Breast epithelium (tissue), 4 donors: ENCODE measurements at regions not wholly inside any gene's neighbourhood (a gene's known extent, or its start where the extent isn't known, plus 50 kb on each side); places are given as distances from the start of the nearest gene placed in this dataset.

ENCODE experiments used
- DNase-seq, 2 donors: peaks; one replicate each; pipeline ENCODE4 v3.0.0-alpha.2; 2019; ENCODE audit warnings: low spot score in 2 of 2
- H3K27ac ChIP-seq, 2 donors: fragments of 200-600 bp; sonication (generic) in 1 of 2; one replicate each; pipeline ENCODE4 v1.5.1; 2016 to 2019; ENCODE audit warnings: mild to moderate bottlenecking in 1 of 2
- H3K27me3 ChIP-seq, 2 donors: fragments of 200-600 bp; sonication (generic) in 1 of 2; one replicate each; pipeline versions ENCODE4 v1.5.1 to v1.6.0; 2017 to 2019; ENCODE audit warnings: control low read depth in 1 of 2, mild to moderate bottlenecking in 1 of 2
- H3K36me3 ChIP-seq: fragments of 200-600 bp; one replicate; pipeline ENCODE4 v1.5.1; 2019
- H3K4me1 ChIP-seq, 2 donors: fragments of 200-600 bp; sonication (generic); one replicate each; pipeline ENCODE4 v1.5.1; 2016 to 2019; ENCODE audit warnings: control low read depth in 1 of 2
- H3K4me3 ChIP-seq, 3 donors: fragments of 200-600 bp; sonication (generic); 1 replicate in 2 of 3; 2 replicates in 1 of 3; pipeline ENCODE4 v1.5.1; 2016 to 2019; ENCODE audit warnings: mild to moderate bottlenecking in 3 of 3, moderate library complexity in 2 of 3
- H3K9me3 ChIP-seq, 2 donors: fragments of 200-600 bp; sonication (generic) in 1 of 2; one replicate each; pipeline ENCODE4 v1.5.1; 2016 to 2019; ENCODE audit warnings: control low read depth in 1 of 2
- POLR2A ChIP-seq: fragments of 450-650 bp; IDR thresholded peaks from one replicate; pipeline ENCODE4 v1.6.1; 2016; ENCODE audit warnings: antibody characterized with exemption, mild to moderate bottlenecking, moderate library complexity
- POLR2AphosphoS5 ChIP-seq, 3 donors: sonication (generic); formaldehyde crosslinking; IDR thresholded peaks; one replicate each; pipeline ENCODE4 v1.6.1; 2017; ENCODE audit warnings: antibody characterized with exemption in 3 of 3
- intact Hi-C: fragments of 100-400 bp; cut with DNase I; formaldehyde crosslinking; loops from one replicate; pipeline ENCODE4 v1.15.1; 2023; ENCODE audit warnings: low total_unique reads
- TF ChIP-seq, protein P1 (sequence below), 3 donors: fragments of 450-650 bp; IDR thresholded peaks; one replicate each; pipeline ENCODE4 v1.5.1; 2016 to 2017; ENCODE audit warnings: antibody characterized with exemption in 3 of 3, mild to moderate bottlenecking in 3 of 3, moderate library complexity in 3 of 3

DNA sequence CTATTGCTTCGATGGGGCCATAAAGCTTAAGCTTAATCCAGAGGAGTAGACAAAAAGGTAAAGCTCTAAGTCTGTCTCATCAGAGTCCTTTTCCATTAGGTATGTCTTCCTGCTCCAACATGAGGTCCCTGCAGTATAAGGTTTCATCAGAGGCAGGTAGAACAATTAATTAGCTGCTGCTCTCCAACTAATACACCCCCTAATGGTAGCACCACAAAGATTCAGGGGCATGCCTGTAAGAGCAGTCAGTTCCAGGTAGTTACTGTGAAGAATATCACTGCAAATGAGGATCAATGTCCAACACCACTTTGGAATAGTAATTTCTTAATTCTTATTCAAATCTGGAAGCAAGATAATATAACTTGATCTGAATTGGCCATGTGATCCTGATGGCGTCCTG, 160.3 kb upstream of the ESRRG start:
- TF ChIP-seq, protein P1, sequence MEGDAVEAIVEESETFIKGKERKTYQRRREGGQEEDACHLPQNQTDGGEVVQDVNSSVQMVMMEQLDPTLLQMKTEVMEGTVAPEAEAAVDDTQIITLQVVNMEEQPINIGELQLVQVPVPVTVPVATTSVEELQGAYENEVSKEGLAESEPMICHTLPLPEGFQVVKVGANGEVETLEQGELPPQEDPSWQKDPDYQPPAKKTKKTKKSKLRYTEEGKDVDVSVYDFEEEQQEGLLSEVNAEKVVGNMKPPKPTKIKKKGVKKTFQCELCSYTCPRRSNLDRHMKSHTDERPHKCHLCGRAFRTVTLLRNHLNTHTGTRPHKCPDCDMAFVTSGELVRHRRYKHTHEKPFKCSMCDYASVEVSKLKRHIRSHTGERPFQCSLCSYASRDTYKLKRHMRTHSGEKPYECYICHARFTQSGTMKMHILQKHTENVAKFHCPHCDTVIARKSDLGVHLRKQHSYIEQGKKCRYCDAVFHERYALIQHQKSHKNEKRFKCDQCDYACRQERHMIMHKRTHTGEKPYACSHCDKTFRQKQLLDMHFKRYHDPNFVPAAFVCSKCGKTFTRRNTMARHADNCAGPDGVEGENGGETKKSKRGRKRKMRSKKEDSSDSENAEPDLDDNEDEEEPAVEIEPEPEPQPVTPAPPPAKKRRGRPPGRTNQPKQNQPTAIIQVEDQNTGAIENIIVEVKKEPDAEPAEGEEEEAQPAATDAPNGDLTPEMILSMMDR (IDR thresholded peaks at IDR 0.05): no peak
- TF ChIP-seq POLR2A (no peak), POLR2AphosphoS5 (IDR thresholded peaks at IDR 0.05) (no peak)
- Histone ChIP-seq H3K9me3 (no peaks in the 10 kb centered on the region), H3K27ac (no peak overlapping the region), H3K36me3 (no peaks in the 10 kb centered on the region), H3K27me3 (no peaks in the 10 kb centered on the region), H3K4me1 (no peaks in the 10 kb centered on the region), H3K4me3 (no peak overlapping the region)
- no peak for DNase-seq
- intact Hi-C loops: no loop called here

DNA sequence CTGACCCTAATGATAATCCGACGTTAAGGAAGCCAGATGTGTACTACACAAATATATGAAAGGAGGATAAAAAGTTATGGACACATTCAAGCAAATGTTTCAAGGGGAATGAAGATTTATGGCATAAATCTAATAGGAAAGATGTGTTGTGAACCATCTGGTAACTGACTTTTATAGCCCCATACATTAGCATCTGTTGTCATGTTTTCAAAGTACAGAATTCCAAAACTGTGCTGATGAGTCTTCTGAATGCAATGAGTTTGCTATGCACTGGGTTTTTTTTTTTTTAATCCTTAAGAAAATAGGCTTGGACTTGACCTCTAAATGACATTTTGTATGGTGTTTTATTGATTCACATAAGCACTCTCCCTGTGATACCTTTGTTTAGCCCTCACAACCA, 158.5 kb upstream of the ESRRG start:
- Histone ChIP-seq H3K36me3 (no peaks in the 10 kb centered on the region), H3K4me1 (no peaks in the 10 kb centered on the region), H3K27me3 (no peaks in the 10 kb centered on the region), H3K27ac (no peak overlapping the region), H3K9me3 (no peaks in the 10 kb centered on the region), H3K4me3 (no peak overlapping the region)
- intact Hi-C loops: no loop called here
- DNase-seq: no peak
- TF ChIP-seq POLR2A (no peak), POLR2AphosphoS5 (IDR thresholded peaks at IDR 0.05) (no peak)
- TF ChIP-seq, protein P1 (IDR thresholded peaks at IDR 0.05): no peak

DNA sequence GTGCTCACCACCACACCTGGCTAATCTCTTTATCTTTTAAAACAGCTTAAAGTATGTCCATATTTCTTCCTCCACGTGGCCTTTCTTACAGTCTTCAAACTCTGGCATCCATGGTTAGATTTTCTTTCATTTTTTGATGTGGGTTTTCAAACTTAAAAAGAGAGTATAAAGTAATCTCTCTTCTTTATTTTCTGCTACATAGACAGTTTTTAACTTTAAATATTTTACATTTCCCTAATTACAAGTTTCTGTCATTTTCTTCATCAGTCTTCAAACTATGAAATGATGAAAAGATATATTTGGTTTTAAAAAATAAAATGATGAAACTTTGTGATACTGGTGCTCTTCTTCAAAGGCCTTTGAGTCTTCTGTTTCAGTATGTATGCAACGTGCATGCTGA, 143.5 kb upstream of the ESRRG start:
- Histone ChIP-seq H3K4me3 (no peak overlapping the region), H3K27me3 (no peaks in the 10 kb centered on the region), H3K27ac (no peak overlapping the region), H3K4me1 (no peaks in the 10 kb centered on the region), H3K9me3 (no peaks in the 10 kb centered on the region), H3K36me3 (no peaks in the 10 kb centered on the region)
- no peak for TF ChIP-seq POLR2AphosphoS5 (IDR thresholded peaks at IDR 0.05)
- TF ChIP-seq POLR2A: no peak
- TF ChIP-seq, protein P1 (IDR thresholded peaks at IDR 0.05): no peak
- intact Hi-C loops: no loop called here
- no peak for DNase-seq

DNA sequence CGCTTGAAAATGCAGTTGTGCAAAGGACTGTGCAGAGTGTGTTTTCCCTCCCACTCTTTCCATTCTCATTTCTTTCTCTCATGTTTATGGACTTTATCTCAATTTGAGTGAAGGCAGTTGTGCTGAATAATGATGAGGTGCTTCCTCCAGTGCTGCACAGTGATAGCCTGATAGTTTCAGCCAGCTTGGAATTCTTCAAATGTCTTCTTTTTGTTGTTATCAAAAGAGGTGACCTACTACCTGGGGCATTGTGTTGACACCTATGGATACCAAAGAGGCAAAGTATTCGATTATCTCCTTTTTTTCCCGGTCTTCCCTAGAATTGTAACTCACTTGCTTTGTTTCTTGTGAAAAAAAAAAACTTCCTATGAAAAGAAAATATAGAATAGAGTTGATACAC, 132.6 kb upstream of the ESRRG start:
- Histone ChIP-seq H3K27me3 (no peaks in the 10 kb centered on the region), H3K9me3 (no peaks in the 10 kb centered on the region), H3K27ac (no peak overlapping the region), H3K4me3 (no peak overlapping the region), H3K4me1 (no peaks in the 10 kb centered on the region), H3K36me3 (no peaks in the 10 kb centered on the region)
- intact Hi-C loops: no loop called here
- TF ChIP-seq, protein P1 (IDR thresholded peaks at IDR 0.05): no peak
- TF ChIP-seq POLR2AphosphoS5 (IDR thresholded peaks at IDR 0.05) (no peak), POLR2A (no peak)
- no peak for DNase-seq

DNA sequence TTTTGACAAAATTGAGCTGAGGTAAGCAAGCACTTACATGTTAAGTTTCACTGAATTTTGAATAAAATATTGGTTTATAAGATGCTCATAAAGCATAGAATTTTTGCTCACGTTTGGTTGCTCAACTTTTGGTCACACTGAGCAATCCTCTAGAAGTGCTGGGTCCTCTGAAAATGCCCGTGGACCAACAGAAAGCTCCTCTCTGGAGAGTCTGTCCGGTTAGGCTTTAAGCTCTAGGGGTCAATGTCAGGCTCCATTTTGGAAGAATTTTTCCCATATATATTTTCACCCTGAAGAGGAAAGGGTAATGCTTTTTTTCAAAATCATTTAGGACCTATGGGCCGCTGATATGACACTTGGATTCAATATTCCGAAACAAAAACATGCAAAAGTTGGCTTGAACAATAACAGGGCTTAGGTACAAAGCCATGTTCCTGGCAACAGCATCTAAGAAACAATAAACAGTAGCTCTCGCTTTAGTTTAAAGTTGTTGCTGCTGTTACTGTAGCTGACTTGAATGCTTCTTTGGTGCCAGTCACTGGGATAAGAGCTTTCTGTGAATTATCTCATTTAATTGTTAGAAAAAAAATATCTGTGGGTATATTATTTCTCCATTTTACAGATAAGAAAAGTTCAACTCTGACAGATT, 131.7 kb upstream of the ESRRG start:
- H3K27me3 ChIP-seq: no peaks in the 10 kb centered on the region
- no peak overlapping the region for H3K4me3 ChIP-seq
- H3K27ac ChIP-seq: no peak overlapping the region
- intact Hi-C loops: no loop called here
- H3K36me3 ChIP-seq: no peaks in the 10 kb centered on the region
- TF ChIP-seq, protein P1 (IDR thresholded peaks at IDR 0.05): no peak
- no peaks in the 10 kb centered on the region for H3K4me1 ChIP-seq
- no peak for DNase-seq
- no peaks in the 10 kb centered on the region for H3K9me3 ChIP-seq
